ENCODE measurements at regions not wholly inside any gene's neighbourhood (a gene's known extent, or its start where the extent isn't known, plus 50 kb on each side); places are given as distances from the start of the nearest gene placed in this dataset.
A peak's percentile ranks its signal among the peaks of the same experiment; 100 is the strongest.
"Not testable (repeated sequence)": the region's sequence is repeated elsewhere in the genome, so short reads cannot be mapped to it uniquely, and the experiment has no call there.

GRCh38 chr9:32200896-32201295, 183.5 kb upstream of the ACO1 start:
- no peak for DNase-seq (ENCODE audit: low spot score)

GRCh38 chr9:32209164-32209563, 175.3 kb upstream of the ACO1 start:
- not testable (repeated sequence) for DNase-seq (ENCODE audit: low spot score)

GRCh38 chr9:32218100-32218767, 166.2 kb upstream of the ACO1 start:
- no peak for DNase-seq (ENCODE audit: low spot score)

- no peak for DNase-seq (ENCODE audit: low spot score)
Observed at GRCh38 chr9:32220750-32221149, 163.7 kb upstream of the ACO1 start.

GRCh38 chr9:32234451-32234850, 150.0 kb upstream of the ACO1 start:
- no peak for DNase-seq (ENCODE audit: low spot score)

- no peak for DNase-seq (ENCODE audit: low spot score)
Observed at GRCh38 chr9:32247168-32247567, 137.3 kb upstream of the ACO1 start.

- no peak for DNase-seq (ENCODE audit: low spot score)
Observed at GRCh38 chr9:32248189-32248712, 136.2 kb upstream of the ACO1 start.

- peak; percentile 30 for DNase-seq (ENCODE audit: low spot score)
Observed at GRCh38 chr9:32251539-32251938, 132.9 kb upstream of the ACO1 start.

GRCh38 chr9:32253731-32254130, 130.7 kb upstream of the ACO1 start:
- DNase-seq (ENCODE audit: low spot score): no peak

GRCh38 chr9:32255026-32255425, 129.4 kb upstream of the ACO1 start:
- no peak for DNase-seq (ENCODE audit: low spot score)

- DNase-seq (ENCODE audit: low spot score): no peak
Observed at GRCh38 chr9:32258482-32258881, 126.0 kb upstream of the ACO1 start.

- DNase-seq (ENCODE audit: low spot score): no peak
Observed at GRCh38 chr9:32260151-32260862, 124.1 kb upstream of the ACO1 start.

GRCh38 chr9:32264170-32264864, 120.1 kb upstream of the ACO1 start:
- DNase-seq (ENCODE audit: low spot score): no peak

- no peak for DNase-seq (ENCODE audit: low spot score)
Observed at GRCh38 chr9:32265037-32265436, 119.4 kb upstream of the ACO1 start.

GRCh38 chr9:32278991-32279390, 105.5 kb upstream of the ACO1 start:
- no peak for DNase-seq (ENCODE audit: low spot score)

GRCh38 chr9:32289756-32290155, 94.7 kb upstream of the ACO1 start:
- DNase-seq (ENCODE audit: low spot score): no peak

- no peak for DNase-seq (ENCODE audit: low spot score)
Observed at GRCh38 chr9:32291370-32291769, 93.1 kb upstream of the ACO1 start.

- DNase-seq (ENCODE audit: low spot score): no peak
Observed at GRCh38 chr9:32292611-32293010, 91.8 kb upstream of the ACO1 start.

GRCh38 chr9:32293091-32293490, 91.4 kb upstream of the ACO1 start:
- DNase-seq (ENCODE audit: low spot score): no peak

GRCh38 chr9:32294106-32294505, 90.3 kb upstream of the ACO1 start:
- no peak for DNase-seq (ENCODE audit: low spot score)

GRCh38 chr9:32300373-32300772, 84.1 kb upstream of the ACO1 start:
- no peak for DNase-seq (ENCODE audit: low spot score)

GRCh38 chr9:32304495-32304894, 79.9 kb upstream of the ACO1 start:
- no peak for DNase-seq (ENCODE audit: low spot score)

GRCh38 chr9:32306006-32306405, 78.4 kb upstream of the ACO1 start:
- no peak for DNase-seq (ENCODE audit: low spot score)

Measured in kidney capillary endothelial cell (primary cell).